DOHH2 (cell line): ENCODE measurements at regions not wholly inside any gene's neighbourhood (a gene's known extent, or its start where the extent isn't known, plus 50 kb on each side); places are given as distances from the start of the nearest gene placed in this dataset.

ENCODE experiments used
- EZH2phosphoT487 ChIP-seq: fragments of 200-600 bp; sonication (generic); IDR thresholded peaks from 2 replicates; pipeline ENCODE4 v1.6.1; 2017; ENCODE audit warnings: borderline replicate concordance, mild to moderate bottlenecking, antibody characterized with exemption, low read length, moderate library complexity, mixed read lengths
- TF ChIP-seq, protein P1 (sequence below): fragments of 200-600 bp; sonication (generic); IDR thresholded peaks from one replicate; pipeline ENCODE4 v1.5.1; 2014; ENCODE audit warnings: antibody characterized with exemption, mild to moderate bottlenecking, low read depth, low read length; ENCODE audit not compliant: poor library complexity, severe bottlenecking

DNA sequence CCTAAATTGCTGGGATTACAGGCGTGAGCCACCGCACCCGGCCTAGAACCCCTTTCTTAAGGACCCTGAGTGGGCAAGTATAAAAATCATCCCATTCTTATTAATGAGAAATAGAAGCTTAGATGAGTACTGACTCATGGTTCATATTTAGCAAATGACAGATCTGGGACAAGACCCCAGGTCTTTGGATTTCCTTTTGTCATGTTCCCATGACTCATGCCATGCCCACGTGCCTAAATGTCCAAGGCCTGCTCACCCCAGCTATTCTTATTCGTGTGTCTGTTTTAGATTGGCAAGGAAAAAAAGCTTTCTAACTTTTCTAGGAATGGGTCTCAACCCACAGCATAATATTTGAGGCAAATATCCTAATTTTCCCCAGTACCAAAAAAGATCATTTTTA, 57.7 kb upstream of the RPS23 start:
- TF ChIP-seq, protein P1, sequence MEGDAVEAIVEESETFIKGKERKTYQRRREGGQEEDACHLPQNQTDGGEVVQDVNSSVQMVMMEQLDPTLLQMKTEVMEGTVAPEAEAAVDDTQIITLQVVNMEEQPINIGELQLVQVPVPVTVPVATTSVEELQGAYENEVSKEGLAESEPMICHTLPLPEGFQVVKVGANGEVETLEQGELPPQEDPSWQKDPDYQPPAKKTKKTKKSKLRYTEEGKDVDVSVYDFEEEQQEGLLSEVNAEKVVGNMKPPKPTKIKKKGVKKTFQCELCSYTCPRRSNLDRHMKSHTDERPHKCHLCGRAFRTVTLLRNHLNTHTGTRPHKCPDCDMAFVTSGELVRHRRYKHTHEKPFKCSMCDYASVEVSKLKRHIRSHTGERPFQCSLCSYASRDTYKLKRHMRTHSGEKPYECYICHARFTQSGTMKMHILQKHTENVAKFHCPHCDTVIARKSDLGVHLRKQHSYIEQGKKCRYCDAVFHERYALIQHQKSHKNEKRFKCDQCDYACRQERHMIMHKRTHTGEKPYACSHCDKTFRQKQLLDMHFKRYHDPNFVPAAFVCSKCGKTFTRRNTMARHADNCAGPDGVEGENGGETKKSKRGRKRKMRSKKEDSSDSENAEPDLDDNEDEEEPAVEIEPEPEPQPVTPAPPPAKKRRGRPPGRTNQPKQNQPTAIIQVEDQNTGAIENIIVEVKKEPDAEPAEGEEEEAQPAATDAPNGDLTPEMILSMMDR: no peak
- no peak for TF ChIP-seq EZH2phosphoT487
